NCI-H524 treated with DMSO at 0.1 percent for 48 hours (cell line): ENCODE measurements at regions not wholly inside any gene's neighbourhood (a gene's known extent, or its start where the extent isn't known, plus 50 kb on each side); places are given as distances from the start of the nearest gene placed in this dataset.

ENCODE experiments used
- DNase-seq: peaks from one replicate; lab custom pipeline; 2025; lab: John Stamatoyannopoulos, UW

DNA sequence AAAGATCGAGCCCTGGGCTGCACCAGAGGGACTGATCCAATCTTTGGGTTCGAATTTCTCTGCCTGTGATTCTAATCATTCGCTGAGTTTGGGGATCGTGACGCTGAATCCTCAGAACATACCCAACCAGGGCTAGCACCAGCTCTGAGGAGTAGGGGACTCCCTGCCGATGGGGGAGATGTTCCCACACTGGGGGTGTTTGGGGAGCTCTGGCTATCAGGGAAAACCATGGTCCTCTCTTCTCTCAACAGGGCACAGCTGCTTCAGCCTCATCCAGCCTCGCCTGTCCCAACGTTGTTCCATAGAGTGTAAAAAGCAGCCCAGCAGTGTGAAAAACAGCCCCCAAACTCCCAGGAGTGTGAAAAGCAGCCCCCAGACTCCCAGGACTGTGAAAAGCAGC, 136.6 kb downstream of the ANKRD60 start:
- no peak for DNase-seq

DNA sequence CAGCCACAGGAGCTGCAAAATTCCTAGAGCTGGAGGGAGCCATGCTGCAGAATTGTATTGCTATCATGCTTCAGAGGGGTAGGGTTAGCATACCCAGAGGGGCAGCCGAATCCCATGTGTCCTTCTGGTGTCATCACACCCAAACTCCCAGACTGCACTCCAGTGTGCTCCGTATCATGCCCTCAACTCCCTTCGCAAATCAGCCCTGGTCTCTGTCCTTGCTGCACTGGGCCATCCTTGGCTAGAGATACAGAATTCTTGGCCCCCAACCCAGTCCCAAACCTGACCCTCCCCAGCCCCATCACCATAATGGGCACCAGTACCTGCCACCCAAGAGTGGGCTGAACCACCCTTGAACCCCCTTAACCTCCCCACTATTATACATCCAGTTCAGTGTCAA, 138.3 kb downstream of the ANKRD60 start:
- DNase-seq, result no peak

DNA sequence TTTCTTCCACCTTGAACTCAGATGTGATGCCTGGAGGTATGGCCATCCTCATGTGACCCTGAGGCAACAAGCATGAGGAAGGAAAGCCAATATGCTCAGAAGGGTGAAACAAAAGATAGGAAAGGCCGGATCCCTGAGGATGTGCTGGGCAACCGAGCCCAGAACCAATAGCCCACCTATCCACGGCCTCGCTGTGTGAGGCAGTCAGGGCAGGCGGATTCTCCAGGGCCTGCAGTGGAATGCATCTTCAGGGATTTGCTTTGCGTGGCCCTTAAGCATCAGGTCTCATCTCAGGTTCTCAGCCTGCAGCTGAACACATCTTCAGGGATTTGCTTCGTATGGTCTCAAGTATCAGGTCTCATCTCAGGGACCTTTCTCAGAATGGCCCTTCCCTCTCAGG, 139.8 kb downstream of the ANKRD60 start:
- no peak for DNase-seq

DNA sequence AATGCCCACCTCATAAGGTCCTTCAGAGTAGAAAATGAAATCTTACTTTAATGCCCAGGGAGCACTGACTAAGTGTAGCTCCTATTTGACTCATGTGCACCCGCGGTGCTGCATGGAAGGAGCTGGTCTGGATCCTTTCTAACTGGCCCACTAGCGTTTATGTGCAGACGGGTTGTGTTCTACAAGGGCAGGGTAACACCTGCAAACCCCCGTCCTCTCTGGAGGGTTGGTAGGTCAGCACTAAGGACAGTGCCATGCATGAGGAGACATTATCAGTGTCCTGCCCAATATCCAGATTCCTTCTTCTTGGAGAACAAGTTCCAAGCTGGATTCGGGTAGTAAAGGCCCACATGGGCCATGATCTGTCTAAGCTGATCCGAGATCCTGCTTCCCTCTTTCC, 140.3 kb downstream of the ANKRD60 start:
- DNase-seq, result no peak

- DNase-seq, result no peak
Observed at GRCh38 chr20:58087562-58087858, 140.9 kb downstream of the ANKRD60 start.

DNA sequence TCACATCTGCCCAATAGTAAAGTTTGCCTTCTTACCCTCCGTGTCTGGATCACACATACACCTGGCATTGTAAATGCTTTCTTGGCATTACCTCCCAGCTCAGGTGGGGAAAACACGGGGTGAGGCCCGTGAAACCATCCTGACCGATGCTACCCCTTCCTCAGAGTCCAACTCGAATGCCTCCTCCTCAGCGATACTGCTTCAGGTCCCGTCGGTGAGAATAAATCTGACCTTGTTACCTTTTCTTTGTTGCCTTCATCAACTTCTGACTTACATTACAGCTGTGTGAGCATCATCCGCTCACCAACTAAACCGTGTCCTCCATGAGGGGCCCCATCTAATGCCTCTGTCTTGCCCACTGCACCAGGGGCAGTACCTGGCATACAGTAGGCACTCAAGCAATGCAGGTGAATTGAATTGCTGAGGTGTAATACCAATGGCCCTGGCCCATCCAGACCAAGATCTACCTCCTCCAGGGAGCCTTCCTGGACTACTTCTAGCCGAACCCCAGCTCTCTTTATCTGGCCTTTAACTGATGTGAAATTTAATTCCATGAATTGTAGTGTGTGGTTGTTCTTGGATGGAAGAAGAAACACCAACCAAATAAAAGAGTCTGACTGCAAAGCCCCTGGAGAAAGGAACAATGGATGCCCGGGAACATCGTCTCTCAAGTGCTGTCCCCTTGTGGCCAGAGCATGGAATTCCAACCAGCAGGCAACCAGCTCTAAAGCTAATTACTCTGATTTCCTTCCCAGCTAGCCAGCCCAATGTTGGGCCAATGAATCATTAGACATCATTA, 141.5 kb downstream of the ANKRD60 start:
- DNase-seq, result peak; percentile 6

DNA sequence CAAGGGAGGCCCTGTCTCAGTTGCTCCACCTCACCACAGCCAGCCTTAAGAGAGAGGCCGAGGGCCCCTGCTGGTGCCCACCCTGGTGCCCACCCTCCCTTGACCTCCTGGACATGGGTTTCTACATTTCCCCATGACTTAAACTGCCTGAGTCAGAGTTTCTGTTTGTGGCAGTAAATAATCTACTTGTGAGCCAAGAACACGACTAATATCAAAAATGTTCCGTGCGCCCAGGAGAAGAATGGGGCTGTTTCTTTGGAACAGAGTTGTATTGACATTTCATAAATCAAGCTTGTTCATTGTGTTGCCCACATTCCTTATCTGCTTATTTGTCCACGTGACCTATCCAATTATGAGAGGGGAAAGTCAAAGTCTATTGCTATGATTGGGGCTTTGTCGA, 143.5 kb downstream of the ANKRD60 start:
- DNase-seq, result no peak

- DNase-seq, result no peak
Observed at GRCh38 chr20:58084566-58084965, 143.9 kb downstream of the ANKRD60 start.

DNA sequence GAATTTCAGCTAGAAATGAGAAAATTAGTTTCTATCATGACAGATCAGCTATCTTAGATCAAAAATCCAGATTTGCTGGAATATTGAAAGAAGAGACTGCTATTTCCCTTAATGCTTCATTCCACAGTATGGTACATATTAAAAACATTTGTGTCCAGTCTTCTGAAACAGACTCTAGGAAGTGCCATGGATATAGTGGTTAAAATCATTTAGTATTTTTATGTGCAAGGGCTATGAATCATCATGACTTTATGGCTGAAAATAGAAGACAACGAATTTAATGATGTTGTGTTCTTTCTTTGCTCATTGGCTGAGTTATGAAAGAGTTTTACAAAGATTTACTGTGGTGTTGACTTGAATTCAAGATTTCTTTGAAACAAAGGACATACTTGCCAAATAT, 146.6 kb downstream of the ANKRD60 start:
- DNase-seq, result no peak

DNA sequence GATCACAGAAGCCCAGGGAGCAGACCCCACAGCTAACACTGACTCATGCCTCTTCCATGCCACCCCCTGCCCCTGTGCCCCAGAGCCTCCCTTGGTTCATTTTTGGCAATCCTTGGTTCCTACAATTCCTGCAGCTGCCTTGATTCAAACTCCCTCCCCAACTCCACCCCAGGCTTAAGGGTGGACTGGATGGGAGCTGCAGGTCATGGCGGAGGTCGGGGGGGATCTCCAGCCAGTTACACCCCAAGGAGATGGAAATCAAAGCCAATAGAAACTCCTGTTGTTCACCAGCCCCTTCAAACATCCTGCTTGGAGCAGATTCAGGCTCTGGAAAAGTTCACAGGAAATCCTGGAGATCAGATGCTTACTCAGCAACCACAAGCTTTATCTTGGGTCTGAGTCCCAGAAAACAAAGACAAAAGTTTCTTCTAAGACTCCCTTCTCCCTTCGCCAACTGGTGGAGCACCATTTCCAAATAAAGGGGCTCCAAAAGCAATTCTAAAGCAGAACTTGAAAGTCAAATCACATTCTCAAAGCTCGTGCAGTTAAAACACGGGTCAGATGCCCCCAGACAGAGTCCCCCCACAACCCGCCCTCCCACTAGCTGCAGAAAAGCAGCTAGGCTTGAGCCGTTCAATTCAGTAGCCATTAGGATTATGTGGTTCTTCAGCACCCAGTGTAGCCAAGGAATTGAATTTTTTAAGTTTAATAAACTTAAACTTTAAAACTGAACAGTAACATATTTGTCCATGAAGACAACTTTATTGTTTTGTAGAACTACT, 149.5 kb downstream of the ANKRD60 start:
- no peak for DNase-seq

DNA sequence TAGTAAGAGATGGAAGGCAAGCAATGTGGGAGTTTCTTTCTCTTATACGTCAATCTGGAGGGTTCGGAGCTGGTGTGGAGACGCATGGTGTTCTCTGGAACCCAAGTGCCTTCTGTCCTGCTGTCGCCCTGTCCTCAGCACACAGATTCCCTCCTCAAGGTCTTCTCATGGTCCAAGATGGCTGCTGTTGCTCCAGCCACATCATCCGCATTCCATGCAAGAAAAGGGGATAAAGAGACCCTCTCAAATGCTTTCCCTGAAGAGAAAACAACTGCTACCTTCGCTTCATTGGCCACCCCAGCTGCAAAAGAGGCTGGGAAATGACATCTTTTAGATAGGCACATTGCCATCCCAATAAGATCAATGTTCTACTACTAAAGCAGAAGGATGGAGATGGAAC, 151.2 kb downstream of the ANKRD60 start:
- no peak for DNase-seq

- DNase-seq, result no peak
Observed at GRCh38 chr20:58076405-58076804, 152.0 kb downstream of the ANKRD60 start.

DNA sequence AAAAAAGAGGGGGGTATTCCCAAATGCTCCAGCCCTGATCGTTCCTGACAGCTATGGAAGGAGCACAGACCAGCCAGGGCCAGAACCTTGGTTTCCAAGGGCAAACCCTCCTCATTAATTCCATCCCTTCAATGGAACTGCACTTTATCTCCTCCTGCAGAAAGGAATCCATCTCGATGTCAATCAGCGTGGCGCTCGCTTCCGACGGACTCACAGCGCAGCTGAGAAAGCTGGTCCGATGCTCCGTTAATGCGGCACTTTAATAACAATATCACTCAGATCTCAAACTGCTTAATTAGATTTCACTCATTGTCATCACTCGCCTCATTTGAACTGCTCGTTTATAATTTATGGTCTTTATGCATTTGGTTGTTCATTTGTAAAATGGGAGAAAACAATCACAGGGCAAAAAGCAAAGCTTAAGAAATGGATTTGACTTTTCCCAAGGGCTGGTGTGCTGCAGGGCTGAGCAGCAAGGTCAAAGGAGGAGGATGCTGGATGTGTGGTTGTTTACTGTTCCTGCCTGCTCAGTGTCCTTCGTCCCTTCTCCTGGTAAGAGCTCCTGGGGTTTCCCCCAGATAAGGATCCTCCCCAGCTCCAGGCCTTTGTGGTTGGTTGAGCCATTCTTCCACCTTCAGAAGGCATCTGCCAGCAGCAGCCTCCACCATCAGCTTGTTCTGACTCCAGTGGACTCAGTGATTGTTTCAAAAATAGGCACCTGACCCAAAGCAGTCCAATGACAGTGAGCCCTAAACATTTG, 152.7 kb downstream of the ANKRD60 start:
- no peak for DNase-seq

GRCh38 chr20:58073945-58074856, 154.3 kb downstream of the ANKRD60 start:
- no peak for DNase-seq

GRCh38 chr20:58072695-58073671, 155.5 kb downstream of the ANKRD60 start:
- DNase-seq, result no peak

DNA sequence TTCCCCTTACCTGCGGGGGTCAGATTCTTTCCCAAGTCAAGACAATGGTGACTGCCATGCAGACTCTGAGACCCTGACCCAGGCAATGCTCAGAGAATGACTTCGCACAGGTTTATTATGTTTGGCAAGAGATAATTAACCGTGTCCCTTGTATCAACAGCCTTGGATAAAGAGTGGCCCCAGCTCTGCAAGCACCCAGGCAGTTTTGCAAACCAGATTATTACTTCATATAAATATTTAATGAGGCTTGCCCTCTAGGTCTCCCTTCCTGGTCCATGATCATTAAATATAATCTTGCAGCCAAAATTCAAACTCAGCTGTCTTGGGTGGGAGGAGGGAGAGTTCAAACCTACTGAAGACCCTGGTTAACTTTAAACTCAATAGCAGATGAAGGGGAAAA, 156.5 kb downstream of the ANKRD60 start:
- no peak for DNase-seq

DNA sequence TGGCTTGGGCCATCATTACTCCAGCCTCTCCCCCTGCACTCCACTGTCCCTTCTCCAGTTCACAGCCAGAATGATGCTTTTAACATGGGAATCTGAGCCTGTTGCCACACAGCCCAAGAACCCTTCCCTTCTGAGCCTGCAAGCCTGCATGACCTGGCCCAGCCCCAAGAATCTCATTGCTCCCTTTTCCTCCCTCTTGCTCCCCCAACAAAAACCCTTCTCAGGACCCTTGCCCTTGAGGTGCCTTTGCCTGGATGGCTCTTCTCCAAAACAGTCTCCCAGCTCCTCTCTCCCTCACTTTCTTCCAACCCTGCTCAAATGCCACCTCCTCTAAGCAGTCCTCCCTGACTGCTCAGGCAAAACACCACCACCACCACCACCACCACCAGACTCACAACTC, 157.2 kb downstream of the ANKRD60 start:
- DNase-seq, result no peak

DNA sequence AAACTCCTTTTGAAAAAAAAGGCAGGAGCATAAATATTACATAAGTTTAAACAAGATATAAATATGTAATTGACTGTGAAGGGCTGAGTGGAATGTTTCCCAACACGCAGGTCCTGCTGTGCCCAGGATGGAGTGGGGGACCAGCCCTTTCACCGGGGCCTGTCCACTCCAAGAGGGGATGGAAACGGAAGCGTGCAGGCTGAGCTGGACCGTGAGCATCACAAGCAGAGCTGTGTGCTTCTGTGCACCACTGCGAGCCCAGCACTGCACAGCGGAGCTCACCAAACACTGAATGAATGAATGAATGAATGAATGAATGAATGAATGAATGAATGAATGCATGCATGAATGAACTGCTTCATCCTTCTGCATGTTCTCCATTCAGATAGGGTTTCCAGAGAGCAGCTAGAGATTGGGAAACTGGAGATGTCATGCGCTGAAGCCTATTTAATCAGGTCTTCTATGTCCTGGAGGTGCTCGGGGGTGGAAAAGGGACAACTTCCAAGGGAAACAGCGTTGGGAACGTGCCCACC, 157.7 kb downstream of the ANKRD60 start:
- DNase-seq, result no peak

DNA sequence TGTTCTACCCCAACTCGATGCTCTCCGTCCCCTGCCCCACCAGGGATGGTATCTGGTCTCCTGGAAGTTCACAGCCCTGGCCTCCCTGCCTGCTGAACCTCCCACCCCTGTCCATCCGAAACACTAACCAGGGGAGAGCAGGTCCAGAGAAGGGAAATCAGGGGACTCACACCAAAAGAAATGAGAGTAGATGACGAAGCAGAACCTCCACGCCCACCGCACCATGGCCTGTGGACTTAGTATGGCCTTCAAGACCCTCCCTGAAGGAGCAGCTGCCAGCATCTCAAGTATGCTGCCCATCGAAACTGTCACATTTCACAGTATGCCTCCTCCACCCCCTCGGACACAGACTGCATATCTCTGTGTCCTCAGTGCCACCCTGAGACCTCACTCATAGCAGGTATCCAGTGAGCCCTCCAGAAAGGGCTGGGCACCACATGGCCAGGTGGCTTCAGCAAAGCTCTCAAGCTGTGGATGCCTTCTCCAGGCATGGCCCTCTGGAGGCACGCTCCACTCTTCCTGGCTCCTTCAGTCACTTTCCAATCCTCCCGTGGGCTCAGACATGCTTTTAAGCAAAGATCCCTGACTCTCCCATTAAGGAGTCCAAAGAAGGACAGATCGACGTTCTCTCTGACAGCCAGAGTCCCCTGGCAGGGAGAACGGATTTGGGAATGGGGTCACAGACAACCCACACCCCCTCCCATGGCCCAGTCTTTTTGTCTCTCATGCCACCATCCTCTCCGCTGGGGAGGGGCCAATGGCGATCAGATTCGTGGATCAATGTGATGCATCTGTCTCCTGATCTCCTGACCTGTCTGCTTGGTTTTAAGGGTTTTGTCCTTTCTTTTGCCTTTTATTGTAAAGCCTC, 158.4 kb downstream of the ANKRD60 start:
- DNase-seq, result no peak
